Testis (tissue), 2 donors: ENCODE measurements at regions not wholly inside any gene's neighbourhood (a gene's known extent, or its start where the extent isn't known, plus 50 kb on each side); places are given as distances from the start of the nearest gene placed in this dataset.
"Not testable (repeated sequence)": the region's sequence is repeated elsewhere in the genome, so short reads cannot be mapped to it uniquely, and the experiment has no call there.

Experiments
- POLR2A ChIP-seq: fragments of 450-650 bp; IDR thresholded peaks from one replicate; pipeline ENCODE4 v1.6.1; 2017; ENCODE audit warnings: antibody characterized with exemption, mild to moderate bottlenecking, moderate library complexity
- TF ChIP-seq, protein P1 (sequence below), 3 experiments: fragments of 450-650 bp in 2 of 3; fragments of 200-600 bp in 1 of 3; sonication (generic) in 1 of 3; IDR thresholded peaks; one replicate each; pipeline ENCODE4 v1.5.1; 2016 to 2019; ENCODE audit warnings: antibody characterized with exemption in 3 of 3, mild to moderate bottlenecking in 2 of 3, moderate library complexity in 1 of 3

DNA sequence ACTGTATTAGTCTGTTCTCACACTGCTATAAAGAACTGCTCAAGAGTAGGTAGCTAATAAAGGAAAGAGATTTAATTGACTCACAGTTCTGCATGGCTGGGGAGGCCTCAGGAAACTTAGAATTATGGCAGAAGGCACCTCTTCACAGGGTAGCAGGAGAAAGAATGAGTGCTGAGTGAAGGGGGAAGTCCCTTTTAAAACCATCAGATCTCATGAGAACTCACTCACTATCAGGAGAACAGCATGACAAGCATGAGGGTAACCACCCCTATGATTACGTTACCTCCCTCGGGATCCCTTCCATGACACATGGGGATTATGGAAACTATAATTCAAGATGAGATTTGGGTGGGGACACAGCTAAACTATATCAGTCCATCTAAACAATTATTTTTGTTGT is 261.0 kb downstream of the SPRY1 start:
- not testable (repeated sequence) for TF ChIP-seq POLR2A
- TF ChIP-seq, protein P1, sequence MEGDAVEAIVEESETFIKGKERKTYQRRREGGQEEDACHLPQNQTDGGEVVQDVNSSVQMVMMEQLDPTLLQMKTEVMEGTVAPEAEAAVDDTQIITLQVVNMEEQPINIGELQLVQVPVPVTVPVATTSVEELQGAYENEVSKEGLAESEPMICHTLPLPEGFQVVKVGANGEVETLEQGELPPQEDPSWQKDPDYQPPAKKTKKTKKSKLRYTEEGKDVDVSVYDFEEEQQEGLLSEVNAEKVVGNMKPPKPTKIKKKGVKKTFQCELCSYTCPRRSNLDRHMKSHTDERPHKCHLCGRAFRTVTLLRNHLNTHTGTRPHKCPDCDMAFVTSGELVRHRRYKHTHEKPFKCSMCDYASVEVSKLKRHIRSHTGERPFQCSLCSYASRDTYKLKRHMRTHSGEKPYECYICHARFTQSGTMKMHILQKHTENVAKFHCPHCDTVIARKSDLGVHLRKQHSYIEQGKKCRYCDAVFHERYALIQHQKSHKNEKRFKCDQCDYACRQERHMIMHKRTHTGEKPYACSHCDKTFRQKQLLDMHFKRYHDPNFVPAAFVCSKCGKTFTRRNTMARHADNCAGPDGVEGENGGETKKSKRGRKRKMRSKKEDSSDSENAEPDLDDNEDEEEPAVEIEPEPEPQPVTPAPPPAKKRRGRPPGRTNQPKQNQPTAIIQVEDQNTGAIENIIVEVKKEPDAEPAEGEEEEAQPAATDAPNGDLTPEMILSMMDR (IDR thresholded peaks at IDR 0.05): not testable (repeated sequence)
